GM06990 (cell line): ENCODE measurements at regions not wholly inside any gene's neighbourhood (a gene's known extent, or its start where the extent isn't known, plus 50 kb on each side); places are given as distances from the start of the nearest gene placed in this dataset.

Experiments
- DNase-seq: peaks from one replicate; pipeline ENCODE4 v3.0.0-alpha.2; 2011; ENCODE audit not compliant: insufficient read length; ENCODE audit errors: extremely low read depth
- H3K27me3 ChIP-seq: replicated peaks from 2 replicates; pipeline ENCODE4 v1.6.0; 2011; ENCODE audit warnings: low read length; ENCODE audit not compliant: control insufficient read depth, insufficient read depth
- H3K36me3 ChIP-seq: 2 replicates; pipeline ENCODE4 v1.5.1; 2011; ENCODE audit warnings: low read length; ENCODE audit not compliant: control insufficient read depth, insufficient read depth
- H3K4me3 ChIP-seq: replicated peaks from 2 replicates; pipeline ENCODE4 v1.5.1; 2011; ENCODE audit warnings: low read depth, mild to moderate bottlenecking, control low read depth, low read length
- CTCF ChIP-seq: IDR thresholded peaks from 2 replicates; pipeline ENCODE4 v1.5.1; 2011; ENCODE audit warnings: low read length, control low read depth, mild to moderate bottlenecking, inconsistent platforms; ENCODE audit not compliant: insufficient read depth, poor library complexity, severe bottlenecking

GRCh38 chr2:204037286-204037685 is 100.7 kb downstream of the ICOS start:
- H3K27me3 ChIP-seq, result no peaks in the 10 kb centered on the region; the same call in 1 of the 2 replicates
- no peak overlapping the region for H3K4me3 ChIP-seq
- TF ChIP-seq CTCF, result no peak
- DNase-seq, result no peak
- no peaks in the 10 kb centered on the region for H3K36me3 ChIP-seq

GRCh38 chr2:204039298-204039838 is 102.8 kb downstream of the ICOS start:
- no peak for TF ChIP-seq CTCF
- Histone ChIP-seq H3K4me3 (no peak overlapping the region), H3K36me3 (no peaks in the 10 kb centered on the region), H3K27me3 (no peaks in the 10 kb centered on the region; the same call in 1 of the 2 replicates)
- DNase-seq, result no peak

- DNase-seq, result no peak
- TF ChIP-seq CTCF, result no peak
- Histone ChIP-seq H3K27me3 (no peaks in the 10 kb centered on the region; the same call in 1 of the 2 replicates), H3K4me3 (no peak overlapping the region), H3K36me3 (no peaks in the 10 kb centered on the region)
These were observed 103.5 kb downstream of the ICOS start for GRCh38 chr2:204040016-204040415.

GRCh38 chr2:204042401-204042800 is 105.8 kb downstream of the ICOS start:
- H3K27me3 ChIP-seq, result no peaks in the 10 kb centered on the region; the same call in 1 of the 2 replicates

GRCh38 chr2:204046145-204046544 is 109.6 kb downstream of the ICOS start:
- Histone ChIP-seq H3K36me3 (no peaks in the 10 kb centered on the region), H3K27me3 (no peaks in the 10 kb centered on the region), H3K4me3 (no peak overlapping the region)
- DNase-seq, result no peak
- TF ChIP-seq CTCF, result no peak

More at GRCh38 chr2:204042401-204042800, 105.8 kb downstream of the ICOS start:
- no peaks in the 10 kb centered on the region for H3K36me3 ChIP-seq
- no peak overlapping the region for H3K4me3 ChIP-seq
- TF ChIP-seq CTCF, result no peak
- DNase-seq, result no peak

GRCh38 chr2:204049635-204050034 is 113.1 kb downstream of the ICOS start:
- no peak for DNase-seq
- H3K27me3 ChIP-seq, result no peaks in the 10 kb centered on the region
- no peak overlapping the region for H3K4me3 ChIP-seq
- TF ChIP-seq CTCF, result no peak
- no peaks in the 10 kb centered on the region for H3K36me3 ChIP-seq
